ENCODE measurements at regions not wholly inside any gene's neighbourhood (a gene's known extent, or its start where the extent isn't known, plus 50 kb on each side); places are given as distances from the start of the nearest gene placed in this dataset.
A peak's percentile ranks its signal among the peaks of the same experiment; 100 is the strongest.

DNA sequence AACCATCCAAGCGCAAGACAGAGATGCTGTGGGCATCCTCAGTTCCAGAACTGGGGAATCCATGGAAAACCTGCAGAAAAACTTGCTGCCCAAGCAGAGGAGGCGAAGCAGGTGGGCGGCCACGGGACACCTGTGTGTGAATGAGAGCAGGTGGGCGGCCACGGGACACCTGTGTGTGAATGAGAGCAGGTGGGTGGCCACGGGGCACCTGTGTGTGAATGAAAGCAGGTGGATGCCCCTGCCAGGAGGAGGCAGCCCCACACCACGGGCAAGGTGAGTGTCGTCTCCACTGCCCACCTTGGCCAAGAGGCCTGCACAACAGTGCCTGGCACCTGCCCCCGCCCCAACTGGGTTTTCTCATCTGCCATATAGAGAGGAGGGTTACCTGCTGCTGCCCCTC, 59.2 kb downstream of the GSC start:
- ChIA-PET CTCF (no interaction called here), POLR2A (no interaction called here)
- no peak for TF ChIP-seq CTCF (IDR thresholded peaks at IDR 0.05; ENCODE audit: insufficient read depth in 1 of 2, low read depth in 1 of 2, low read length in 1 of 2, severe bottlenecking in 1 of 2, unreplicated experiment in 1 of 2)
- Histone ChIP-seq H3K36me3 (ENCODE audit: control insufficient read depth, insufficient read depth, low read length) (no peaks in the 10 kb centered on the region), H3K4me1 (no peaks in the 10 kb centered on the region), H3K4me3 (ENCODE audit: low read depth, low read length) (no peak overlapping the region), H3K27me3 (replicated peaks; ENCODE audit: control insufficient read depth, insufficient read depth, low read length) (no peaks in the 10 kb centered on the region), H3K9me3 (no peaks in the 10 kb centered on the region)
- peaks cover 30% of the 10 kb centered on the region for H3K27me3 Mint-ChIP-seq (ENCODE audit: insufficient read depth, unreplicated experiment)
- no peaks in the 10 kb centered on the region for H3K9me3 Mint-ChIP-seq (ENCODE audit: unreplicated experiment)
- H3K4me3 Mint-ChIP-seq (ENCODE audit: unreplicated experiment) = no peak overlapping the region
- BruUV-seq (replicated peaks) = no TSS peak
- H3K36me3 Mint-ChIP-seq (ENCODE audit: insufficient read depth, unreplicated experiment) = no peaks in the 10 kb centered on the region
- H3K4me1 Mint-ChIP-seq (ENCODE audit: low read depth, unreplicated experiment) = no peaks in the 10 kb centered on the region
- intact Hi-C loops (cut with micrococcal nuclease; ENCODE audit: unreplicated experiment) = no loop called here
- DNase-seq = no peak
- H3K27ac Mint-ChIP-seq (ENCODE audit: unreplicated experiment) = no peak overlapping the region

GRCh38 chr14:94707494-94707893, 62.4 kb downstream of the GSC start:
- no peaks in the 10 kb centered on the region for H3K4me1 Mint-ChIP-seq (ENCODE audit: low read depth, unreplicated experiment)
- no peaks in the 10 kb centered on the region for H3K27me3 ChIP-seq (replicated peaks; ENCODE audit: control insufficient read depth, insufficient read depth, low read length)
- no TSS peak for BruUV-seq (replicated peaks)
- no peaks in the 10 kb centered on the region for H3K36me3 ChIP-seq (ENCODE audit: control insufficient read depth, insufficient read depth, low read length)
- TF ChIP-seq CTCF (IDR thresholded peaks at IDR 0.05; ENCODE audit: insufficient read depth in 1 of 2, low read depth in 1 of 2, low read length in 1 of 2, severe bottlenecking in 1 of 2, unreplicated experiment in 1 of 2) = peak in 1 of 2 experiments; percentile 17
- intact Hi-C loops (cut with micrococcal nuclease; ENCODE audit: unreplicated experiment) = no loop called here
- CTCF ChIA-PET = interaction anchor here (0.5 to 0.6 kb wide), 3 partner anchors 29 to 152 kb away, joined by 3 to 6 read pairs (median 3); no protein-coding TSS in a partner anchor
- H3K4me1 ChIP-seq = no peaks in the 10 kb centered on the region
- H3K27me3 Mint-ChIP-seq (ENCODE audit: insufficient read depth, unreplicated experiment) = peaks cover 29% of the 10 kb centered on the region
- H3K9me3 ChIP-seq = no peaks in the 10 kb centered on the region
- no peak overlapping the region for H3K27ac Mint-ChIP-seq (ENCODE audit: unreplicated experiment)
- H3K4me3 ChIP-seq (ENCODE audit: low read depth, low read length) = no peak overlapping the region
- H3K36me3 Mint-ChIP-seq (ENCODE audit: insufficient read depth, unreplicated experiment) = no peaks in the 10 kb centered on the region
- POLR2A ChIA-PET = no interaction called here
- no peak overlapping the region for H3K4me3 Mint-ChIP-seq (ENCODE audit: unreplicated experiment)
- DNase-seq = no peak
- H3K9me3 Mint-ChIP-seq (ENCODE audit: unreplicated experiment) = no peaks in the 10 kb centered on the region

- H3K27me3 Mint-ChIP-seq (ENCODE audit: insufficient read depth, unreplicated experiment) = peaks cover 23% of the 10 kb centered on the region
- BruUV-seq (replicated peaks) = no TSS peak
Measured at GRCh38 chr14:94706133-94706532, 63.8 kb downstream of the GSC start.

More at GRCh38 chr14:94706133-94706532, 63.8 kb downstream of the GSC start:
- H3K4me3 Mint-ChIP-seq (ENCODE audit: unreplicated experiment) = no peak overlapping the region
- no peaks in the 10 kb centered on the region for H3K36me3 Mint-ChIP-seq (ENCODE audit: insufficient read depth, unreplicated experiment)
- CTCF ChIA-PET = no interaction called here
- intact Hi-C loops (cut with micrococcal nuclease; ENCODE audit: unreplicated experiment) = no loop called here
- no peak for DNase-seq
- H3K4me3 ChIP-seq (ENCODE audit: low read depth, low read length) = no peak overlapping the region
- POLR2A ChIA-PET = no interaction called here
- H3K36me3 ChIP-seq (ENCODE audit: control insufficient read depth, insufficient read depth, low read length) = no peaks in the 10 kb centered on the region
- TF ChIP-seq CTCF (IDR thresholded peaks at IDR 0.05; ENCODE audit: insufficient read depth in 1 of 2, low read depth in 1 of 2, low read length in 1 of 2, severe bottlenecking in 1 of 2, unreplicated experiment in 1 of 2) = no peak
- H3K27me3 ChIP-seq (replicated peaks; ENCODE audit: control insufficient read depth, insufficient read depth, low read length) = no peaks in the 10 kb centered on the region
- H3K4me1 ChIP-seq = no peaks in the 10 kb centered on the region
- H3K9me3 ChIP-seq = no peaks in the 10 kb centered on the region
- no peak overlapping the region for H3K27ac Mint-ChIP-seq (ENCODE audit: unreplicated experiment)
- no peaks in the 10 kb centered on the region for H3K4me1 Mint-ChIP-seq (ENCODE audit: low read depth, unreplicated experiment)
- no peaks in the 10 kb centered on the region for H3K9me3 Mint-ChIP-seq (ENCODE audit: unreplicated experiment)
